Adrenal gland (tissue), 9 donors: ENCODE measurements at regions not wholly inside any gene's neighbourhood (a gene's known extent, or its start where the extent isn't known, plus 50 kb on each side); places are given as distances from the start of the nearest gene placed in this dataset.

Source experiments
- DNase-seq, 7 donors: peaks; one replicate each; pipeline ENCODE4 v3.0.0-alpha.2; 2019 to 2020
- H3K27ac ChIP-seq, 5 donors: fragments of 200-600 bp; sonication (generic) in 4 of 5; 1 replicate in 3 of 5; 2 replicates in 2 of 5; pipeline versions ENCODE4 v1.5.1 to v1.8.0; 2016 to 2020; ENCODE audit warnings: mild to moderate bottlenecking in 1 of 5
- H3K27me3 ChIP-seq: fragments of 200-600 bp; 2 replicates; pipeline ENCODE4 v1.8.0; 2021
- H3K36me3 ChIP-seq, 2 donors: fragments of 200-600 bp; replicated peaks in 1 of 2; 1 replicate in 1 of 2; 2 replicates in 1 of 2; pipeline versions ENCODE4 v1.5.1 to v1.8.0; 2018 to 2022
- H3K4me1 ChIP-seq, 2 donors: fragments of 200-600 bp; replicated peaks in 1 of 2; 1 replicate in 1 of 2; 2 replicates in 1 of 2; pipeline versions ENCODE4 v1.5.1 to v1.8.0; 2018 to 2021
- H3K4me3 ChIP-seq, 4 donors: fragments of 200-600 bp; sonication (generic) in 3 of 4; one replicate each; pipeline ENCODE4 v1.5.1; 2016 to 2018
- H3K9me3 ChIP-seq, 3 donors: fragments of 200-600 bp; sonication (generic) in 1 of 3; replicated peaks in 1 of 3; 1 replicate in 2 of 3; 2 replicates in 1 of 3; pipeline versions ENCODE4 v1.5.1 to v1.8.0; 2016 to 2021
- CTCF ChIP-seq, 6 experiments: fragments of 450-650 bp in 4 of 6; fragments of 200-600 bp in 2 of 6; sonication (generic) in 1 of 6; IDR thresholded peaks; 1 replicate in 5 of 6; 2 replicates in 1 of 6; pipeline versions ENCODE4 v1.5.1 to v1.8.0; 2016 to 2021; ENCODE audit warnings: antibody characterized with exemption in 6 of 6, mild to moderate bottlenecking in 2 of 6, moderate library complexity in 1 of 6
- POLR2A ChIP-seq, 2 donors: fragments of 450-650 bp; IDR thresholded peaks; one replicate each; pipeline ENCODE4 v1.6.1; 2017; ENCODE audit warnings: antibody characterized with exemption in 2 of 2, mild to moderate bottlenecking in 2 of 2, moderate library complexity in 1 of 2
- WGBS, 4 donors: extraction: QIAGEN DNeasy Blood & Tissue Kit in 2 of 4; methylation state at CpG; one replicate each; pipeline versions ENCODE4 v1.1.5 to v1.1.7; 2013 to 2017; 5-methylcytosine and 5-hydroxymethylcytosine counted together
- intact Hi-C, 2 donors: fragments of 100-400 bp; cut with DNase I; formaldehyde crosslinking; loops; one replicate each; pipeline versions ENCODE4 v1.14.1 to v1.15.0; 2022 to 2023
- donor health status: healthy with polysubstance abuse.
- donor health status: Bipolar disorder and iron deficiency.
- donor health status: DM: yes; HTN: yes; CAD: no.
- donor health status: DM: no; HTN: no; CAD: no.
- donor health status: DM: no; HTN: no; CAD: no.

GRCh38 chr4:79831701-79832514, 241.1 kb downstream of the ANTXR2 start:
- no peaks in the 10 kb centered on the region for H3K27me3 ChIP-seq
- H3K4me3 ChIP-seq: no peak overlapping the region
- DNase-seq: no peak
- H3K27ac ChIP-seq: no peak overlapping the region
- TF ChIP-seq CTCF (IDR thresholded peaks at IDR 0.05) (no peak), POLR2A (IDR thresholded peaks at IDR 0.05) (no peak)
- H3K36me3 ChIP-seq: no peaks in the 10 kb centered on the region
- H3K4me1 ChIP-seq: no peaks in the 10 kb centered on the region
- intact Hi-C loops: no loop called here
- no peaks in the 10 kb centered on the region for H3K9me3 ChIP-seq

- no peaks in the 10 kb centered on the region for H3K36me3 ChIP-seq
- no peaks in the 10 kb centered on the region for H3K4me1 ChIP-seq
- no peak for TF ChIP-seq POLR2A (IDR thresholded peaks at IDR 0.05)
- no peak for TF ChIP-seq CTCF (IDR thresholded peaks at IDR 0.05)
- H3K27me3 ChIP-seq: no peaks in the 10 kb centered on the region
- 43 to 52% (median 47%) methylated on average over 3 of the region's 3 CpGs for WGBS, 4 donors
- intact Hi-C loops: no loop called here
- no peak overlapping the region for H3K27ac ChIP-seq
- no peak overlapping the region for H3K4me3 ChIP-seq
- H3K9me3 ChIP-seq: no peaks in the 10 kb centered on the region
- DNase-seq: no peak
Observed at GRCh38 chr4:79831119-79831528, 241.9 kb downstream of the ANTXR2 start.

- Histone ChIP-seq H3K27me3 (no peaks in the 10 kb centered on the region), H3K4me1 (peaks cover 0 to 6% of the 10 kb centered on the region in 2 donors), H3K27ac (no peak overlapping the region), H3K36me3 (no peaks in the 10 kb centered on the region), H3K9me3 (no peaks in the 10 kb centered on the region), H3K4me3 (no peak overlapping the region)
- intact Hi-C loops: no loop called here
- no peak for TF ChIP-seq POLR2A (IDR thresholded peaks at IDR 0.05)
- 56 to 63% (median 60%) methylated on average over 5 of the region's 5 CpGs for WGBS, 4 donors
- no peak for DNase-seq
Observed at GRCh38 chr4:79827283-79827682, 245.7 kb downstream of the ANTXR2 start.

GRCh38 chr4:79823148-79823763, 249.8 kb downstream of the ANTXR2 start:
- Histone ChIP-seq H3K9me3 (no peaks in the 10 kb centered on the region), H3K4me3 (no peak overlapping the region), H3K4me1 (peaks cover 0 to 6% of the 10 kb centered on the region in 2 donors), H3K36me3 (no peaks in the 10 kb centered on the region), H3K27me3 (no peaks in the 10 kb centered on the region), H3K27ac (no peak overlapping the region)
- WGBS, 4 donors: 44 to 56% (median 50%) methylated on average over 2 of the region's 2 CpGs
- no peak for TF ChIP-seq CTCF (IDR thresholded peaks at IDR 0.05)
- no peak for TF ChIP-seq POLR2A (IDR thresholded peaks at IDR 0.05)
- intact Hi-C loops: no loop called here
- DNase-seq: peak in 6 of 7 donors; percentile 14 to 70 (median 45)
